Epithelial cell of esophagus (primary cell): ENCODE measurements at regions not wholly inside any gene's neighbourhood (a gene's known extent, or its start where the extent isn't known, plus 50 kb on each side); places are given as distances from the start of the nearest gene placed in this dataset.
"Not testable (repeated sequence)": the region's sequence is repeated elsewhere in the genome, so short reads cannot be mapped to it uniquely, and the experiment has no call there.

ENCODE experiments used
- DNase-seq: peaks from one replicate; pipeline ENCODE4 v3.0.0; 2010; ENCODE audit warnings: low read depth
- H3K4me3 ChIP-seq: 2 replicates; pipeline ENCODE4 v1.5.1; 2011; ENCODE audit warnings: mild to moderate bottlenecking, low read length, control low read depth
- CTCF ChIP-seq: IDR thresholded peaks from 2 replicates; pipeline ENCODE4 v1.5.1; 2011; ENCODE audit warnings: low read depth, mild to moderate bottlenecking, low read length, control low read depth, inconsistent platforms; ENCODE audit not compliant: insufficient read depth; ENCODE audit errors: missing control alignments

GRCh38 chr4:116015062-116015461 lies 901.6 kb upstream of the NDST4 start:
- DNase-seq = peak; percentile 9
- TF ChIP-seq CTCF = no peak
- no peak overlapping the region for H3K4me3 ChIP-seq

- no peak overlapping the region for H3K4me3 ChIP-seq
- no peak for DNase-seq
- no peak for TF ChIP-seq CTCF
Measured at GRCh38 chr4:116010923-116011322, 897.5 kb upstream of the NDST4 start.

GRCh38 chr4:116005806-116006088 lies 892.3 kb upstream of the NDST4 start:
- no peak for DNase-seq
- no peak overlapping the region for H3K4me3 ChIP-seq
- no peak for TF ChIP-seq CTCF

GRCh38 chr4:116005037-116005805 lies 891.8 kb upstream of the NDST4 start:
- no peak for DNase-seq
- no peak overlapping the region for H3K4me3 ChIP-seq
- TF ChIP-seq CTCF = no peak

- TF ChIP-seq CTCF = no peak
- no peak overlapping the region for H3K4me3 ChIP-seq
- DNase-seq = no peak
Measured at GRCh38 chr4:116001291-116001690, 887.9 kb upstream of the NDST4 start.

- DNase-seq = no peak
- TF ChIP-seq CTCF = no peak
Measured at GRCh38 chr4:115986573-115986972, 873.2 kb upstream of the NDST4 start.

GRCh38 chr4:115975421-115976001 lies 862.1 kb upstream of the NDST4 start:
- not testable (repeated sequence) for H3K4me3 ChIP-seq, DNase-seq

More at GRCh38 chr4:115986573-115986972, 873.2 kb upstream of the NDST4 start:
- H3K4me3 ChIP-seq = no peak overlapping the region
